ENCODE measurements at regions not wholly inside any gene's neighbourhood (a gene's known extent, or its start where the extent isn't known, plus 50 kb on each side); places are given as distances from the start of the nearest gene placed in this dataset.

GRCh38 chr1:73811798-73812197, 386.2 kb downstream of the LRRIQ3 start:
- no peak for DNase-seq (ENCODE audit: low read depth)
- no peak overlapping the region for H3K4me3 ChIP-seq (ENCODE audit: low read depth, low read length)
- no peak for TF ChIP-seq CTCF (conservative IDR thresholded peaks at IDR 0.05; ENCODE audit: low read depth, low read length)

GRCh38 chr1:73804935-73805334, 393.0 kb downstream of the LRRIQ3 start:
- no peak overlapping the region for H3K4me3 ChIP-seq (ENCODE audit: low read depth, low read length)
- no peak for DNase-seq (ENCODE audit: low read depth)
- TF ChIP-seq CTCF (conservative IDR thresholded peaks at IDR 0.05; ENCODE audit: low read depth, low read length), result no peak

- no peak for TF ChIP-seq CTCF (conservative IDR thresholded peaks at IDR 0.05; ENCODE audit: low read depth, low read length)
- DNase-seq (ENCODE audit: low read depth), result no peak
- H3K4me3 ChIP-seq (ENCODE audit: low read depth, low read length), result no peak overlapping the region
Observed at GRCh38 chr1:73803380-73803779, 394.6 kb downstream of the LRRIQ3 start.

GRCh38 chr1:73801912-73802429, 396.0 kb downstream of the LRRIQ3 start:
- no peak for TF ChIP-seq CTCF (conservative IDR thresholded peaks at IDR 0.05; ENCODE audit: low read depth, low read length)
- no peak overlapping the region for H3K4me3 ChIP-seq (ENCODE audit: low read depth, low read length)
- no peak for DNase-seq (ENCODE audit: low read depth)

GRCh38 chr1:73800376-73800775, 397.6 kb downstream of the LRRIQ3 start:
- no peak overlapping the region for H3K4me3 ChIP-seq (ENCODE audit: low read depth, low read length)
- DNase-seq (ENCODE audit: low read depth), result peak; percentile 2
- TF ChIP-seq CTCF (conservative IDR thresholded peaks at IDR 0.05; ENCODE audit: low read depth, low read length), result no peak

- no peak for DNase-seq (ENCODE audit: low read depth)
- no peak overlapping the region for H3K4me3 ChIP-seq (ENCODE audit: low read depth, low read length)
- TF ChIP-seq CTCF (conservative IDR thresholded peaks at IDR 0.05; ENCODE audit: low read depth, low read length), result no peak
Observed at GRCh38 chr1:73789965-73790364, 408.0 kb downstream of the LRRIQ3 start.

- TF ChIP-seq CTCF (conservative IDR thresholded peaks at IDR 0.05; ENCODE audit: low read depth, low read length), result no peak
- no peak overlapping the region for H3K4me3 ChIP-seq (ENCODE audit: low read depth, low read length)
- no peak for DNase-seq (ENCODE audit: low read depth)
Observed at GRCh38 chr1:73784026-73784425, 413.9 kb downstream of the LRRIQ3 start.
